H1 (cell line): ENCODE measurements at regions not wholly inside any gene's neighbourhood (a gene's known extent, or its start where the extent isn't known, plus 50 kb on each side); places are given as distances from the start of the nearest gene placed in this dataset.

Experiments
- CTCF ChIA-PET: fragments of 300-600 bp; sonication (Branson Sonifier 250); formaldehyde crosslinking; loops from one replicate; lab custom pipeline; 2021; ENCODE audit not compliant: partially characterized antibody; lab: Charles Lee
- POLR2A ChIA-PET: fragments of 300-600 bp; sonication (Branson Sonifier 250); formaldehyde crosslinking; loops from one replicate; lab custom pipeline; 2021; ENCODE audit warnings: inconsistent platforms; ENCODE audit not compliant: partially characterized antibody; lab: Charles Lee
- DNase-seq, 2 experiments: peaks; one replicate each; pipeline versions ENCODE4 v3.0.0 to v3.0.0-alpha.2; 2010 to 2022; ENCODE audit warnings: low spot score in 2 of 2, low read depth in 1 of 2, mixed read lengths in 1 of 2
- FAIRE-seq: peaks from 2 replicates; lab custom pipeline; 2011; peaks lifted over from hg19 to GRCh38; lab: Jason Lieb, UNC
- H2AFZ ChIP-seq: 2 replicates; pipeline ENCODE4 v1.8.1; 2012; ENCODE audit warnings: low read length, inconsistent platforms
- H2AK5ac ChIP-seq: 2 replicates; pipeline ENCODE4 v1.6.1; 2013; ENCODE audit warnings: low read depth, low read length
- H2BK120ac ChIP-seq: replicated peaks from 2 replicates; pipeline ENCODE3; 2013; ENCODE audit warnings: low read depth, low read length, inconsistent platforms
- H2BK12ac ChIP-seq: 2 replicates; pipeline ENCODE4 v1.6.1; 2013; ENCODE audit warnings: low read depth, low read length
- H2BK15ac ChIP-seq: 2 replicates; pipeline ENCODE4 v1.6.1; 2013; ENCODE audit warnings: low read length
- H2BK20ac ChIP-seq: 2 replicates; pipeline ENCODE4 v1.6.1; 2013; ENCODE audit warnings: low read length
- H2BK5ac ChIP-seq: 2 replicates; pipeline ENCODE4 v1.6.1; 2013; ENCODE audit warnings: low read depth, low read length
- H3K14ac ChIP-seq: 2 replicates; pipeline ENCODE4 v1.6.1; 2013; ENCODE audit warnings: inconsistent platforms; ENCODE audit not compliant: insufficient read length
- H3K18ac ChIP-seq: 2 replicates; pipeline ENCODE4 v1.6.1; 2013; ENCODE audit warnings: low read length; ENCODE audit errors: extremely low read depth
- H3K23ac ChIP-seq: 2 replicates; pipeline ENCODE4 v1.6.1; 2013; ENCODE audit warnings: inconsistent platforms; ENCODE audit not compliant: insufficient read length
- H3K23me2 ChIP-seq: 2 replicates; pipeline ENCODE4 v1.6.1; 2013; ENCODE audit warnings: low read depth, low read length
- H3K27ac ChIP-seq: 2 replicates; pipeline ENCODE4 v1.6.1; 2011; ENCODE audit warnings: low read depth, low read length, inconsistent platforms
- H3K27me3 ChIP-seq, 4 experiments: replicated peaks in 1 of 4; 1 replicate in 1 of 4; 2 replicates in 3 of 4; pipeline versions ENCODE4 v1.6.1 to v1.8.1; 2011 to 2013; ENCODE audit warnings: low read length in 3 of 4, mild to moderate bottlenecking in 3 of 4, inconsistent platforms in 2 of 4, mixed read lengths in 2 of 4, moderate library complexity in 1 of 4; ENCODE audit not compliant: control insufficient read depth in 3 of 4, insufficient read depth in 3 of 4; ENCODE audit errors: extremely low read depth in 1 of 4
- H3K36me3 ChIP-seq, 4 experiments: 2 replicates each; pipeline versions ENCODE4 v1.6.1 to v1.8.1; 2011 to 2013; ENCODE audit warnings: mild to moderate bottlenecking in 4 of 4, low read length in 3 of 4, moderate library complexity in 2 of 4, control low read depth in 1 of 4, inconsistent platforms in 1 of 4; ENCODE audit not compliant: insufficient read depth in 4 of 4, control insufficient read depth in 2 of 4
- H3K4ac ChIP-seq: replicated peaks from 2 replicates; pipeline ENCODE3; 2013; ENCODE audit warnings: low read length, low read depth, mixed read lengths, inconsistent platforms; ENCODE audit not compliant: insufficient read length
- H3K4me1 ChIP-seq, 4 experiments: replicated peaks in 1 of 4; 1 replicate in 1 of 4; 2 replicates in 3 of 4; pipeline versions ENCODE4 v1.6.1 to v1.8.1; 2011 to 2013; ENCODE audit warnings: low read length in 3 of 4, inconsistent platforms in 2 of 4, mixed read lengths in 1 of 4; ENCODE audit not compliant: insufficient read depth in 4 of 4, control insufficient read depth in 3 of 4
- H3K4me2 ChIP-seq, 2 experiments: 2 replicates each; pipeline versions ENCODE4 v1.6.1 to v1.8.1; 2011 to 2013; ENCODE audit warnings: low read depth in 2 of 2, low read length in 2 of 2, control low read depth in 1 of 2, inconsistent platforms in 1 of 2, mild to moderate bottlenecking in 1 of 2; ENCODE audit not compliant: insufficient read depth in 1 of 2
- H3K4me3 ChIP-seq, 4 experiments: fragments of 200-600, 300-600 bp in 1 of 4; sonication (generic), shearing (Covaris generic), sonication (Bioruptor Twin) in 1 of 4; 2 replicates each; pipeline versions ENCODE4 v1.5.1 to v1.8.1; 2011 to 2016; ENCODE audit warnings: low read length in 4 of 4, low read depth in 3 of 4, control low read depth in 2 of 4, inconsistent platforms in 2 of 4, mild to moderate bottlenecking in 2 of 4, mixed read lengths in 1 of 4, moderate library complexity in 1 of 4; ENCODE audit not compliant: insufficient read depth in 2 of 4; ENCODE audit errors: extremely low read depth in 1 of 4
- H3K56ac ChIP-seq: replicated peaks from 2 replicates; pipeline ENCODE3; 2013; ENCODE audit warnings: low read depth, mild to moderate bottlenecking, mixed read lengths, low read length, inconsistent platforms; ENCODE audit not compliant: insufficient read length
- H3K79me1 ChIP-seq: 2 replicates; pipeline ENCODE4 v1.6.1; 2013; ENCODE audit warnings: low read depth, low read length, control low read depth
- H3K79me2 ChIP-seq, 2 experiments: 2 replicates each; pipeline versions ENCODE4 v1.6.1 to v1.8.1; 2012 to 2013; ENCODE audit warnings: low read length in 2 of 2, mild to moderate bottlenecking in 2 of 2, inconsistent platforms in 1 of 2; ENCODE audit not compliant: insufficient read depth in 2 of 2, control insufficient read depth in 1 of 2
- H3K9ac ChIP-seq, 4 experiments: replicated peaks in 1 of 4; 1 replicate in 1 of 4; 2 replicates in 3 of 4; pipeline versions ENCODE4 v1.6.1 to v1.8.1; 2011 to 2013; ENCODE audit warnings: low read depth in 3 of 4, low read length in 3 of 4, control low read depth in 2 of 4, mild to moderate bottlenecking in 2 of 4, moderate library complexity in 2 of 4, inconsistent platforms in 1 of 4; ENCODE audit errors: extremely low read depth in 1 of 4
- H3K9me3 ChIP-seq, 2 experiments: 2 replicates each; pipeline versions ENCODE4 v1.6.1 to v1.8.1; 2012 to 2013; ENCODE audit warnings: mild to moderate bottlenecking in 2 of 2, moderate library complexity in 2 of 2, control low read depth in 1 of 2, inconsistent platforms in 1 of 2, low read depth in 1 of 2, low read length in 1 of 2, mixed read lengths in 1 of 2; ENCODE audit not compliant: insufficient read depth in 2 of 2
- H4K20me1 ChIP-seq, 2 experiments: replicated peaks in 1 of 2; 2 replicates each; pipeline versions ENCODE3 to v1.8.1; 2011 to 2013; ENCODE audit warnings: inconsistent platforms in 2 of 2, low read length in 2 of 2, mild to moderate bottlenecking in 1 of 2; ENCODE audit not compliant: insufficient read depth in 2 of 2, control insufficient read depth in 1 of 2
- H4K5ac ChIP-seq: 2 replicates; pipeline ENCODE4 v1.6.1; 2013; ENCODE audit warnings: low read length, low read depth, mixed read lengths, inconsistent platforms; ENCODE audit not compliant: insufficient read length
- H4K8ac ChIP-seq: 2 replicates; pipeline ENCODE4 v1.8.0; 2013; ENCODE audit warnings: mild to moderate bottlenecking, moderate library complexity, low read length, inconsistent platforms; ENCODE audit not compliant: insufficient read depth; ENCODE audit errors: extremely low read depth
- H4K91ac ChIP-seq: replicated peaks from 2 replicates; pipeline ENCODE3; 2013; ENCODE audit warnings: low read length, mixed read lengths, inconsistent platforms; ENCODE audit not compliant: insufficient read length
- CEBPB ChIP-seq: IDR thresholded peaks from 2 replicates; pipeline ENCODE4 v1.6.1; 2012; ENCODE audit warnings: low read depth, low read length
- CHD2 ChIP-seq: IDR thresholded peaks from 2 replicates; pipeline ENCODE4 v1.6.1; 2012; ENCODE audit warnings: low read length, improper control_type of control experiment
- EGR1 ChIP-seq: IDR thresholded peaks from 2 replicates; pipeline ENCODE4 v1.6.1; 2011; ENCODE audit warnings: low read depth, low read length, borderline replicate concordance
- PHF8 ChIP-seq: fragments of 200-600 bp; sonication (generic); conservative IDR thresholded peaks from 2 replicates; pipeline ENCODE4 v1.7.1; 2012; ENCODE audit warnings: low read depth, mild to moderate bottlenecking, inconsistent platforms, low read length, moderate library complexity
- WGBS, 2 experiments: shearing (Covaris generic) in 1 of 2; methylation state at CpG; one replicate each; pipeline versions ENCODE4 v1.1.6 to v1.1.7; 2013 to 2015; ENCODE audit warnings: low lambda C conversion rate in 2 of 2, mixed read lengths in 2 of 2, inconsistent platforms in 1 of 2, low coverage in 1 of 2, missing lambda C conversion rate in 1 of 2; ENCODE audit not compliant: insufficient replicate concordance in 2 of 2, insufficient coverage in 1 of 2, insufficient read length in 1 of 2; ENCODE audit errors: extremely low coverage in 1 of 2, missing lambda C conversion rate in 1 of 2; 5-methylcytosine and 5-hydroxymethylcytosine counted together

GRCh38 chr18:10361660-10362059 is 92.8 kb upstream of the APCDD1 start:
- H4K91ac ChIP-seq: no peak overlapping the region
- WGBS, 2 experiments: 91% methylated on average over 2 of the region's 2 CpGs; no CpG with 5 or more reads in 1 of the 2 experiments
- ChIA-PET CTCF (interaction anchor here (0.6 kb wide), 1 partner anchor 1678 kb away, joined by 3 read pairs; no protein-coding TSS in a partner anchor), POLR2A (no interaction called here)
- H3K27me3 ChIP-seq: no peaks in the 10 kb centered on the region
- no peaks in the 10 kb centered on the region for H4K20me1 ChIP-seq
- H3K14ac ChIP-seq: no peak overlapping the region
- H3K4ac ChIP-seq: no peak overlapping the region
- no peaks in the 10 kb centered on the region for H3K36me3 ChIP-seq
- H2AK5ac ChIP-seq: no peak overlapping the region
- H3K4me3 ChIP-seq: no peak overlapping the region
- H2BK15ac ChIP-seq: no peak overlapping the region
- FAIRE-seq (no peak), DNase-seq (no peak)
- H3K9me3 ChIP-seq: peaks cover 0 to 3% of the 10 kb centered on the region in 2 experiments; a peak in 3 of 4 replicates
- no peaks in the 10 kb centered on the region for H3K4me1 ChIP-seq
- H2BK12ac ChIP-seq: no peak overlapping the region
- no peaks in the 10 kb centered on the region for H3K79me1 ChIP-seq
- no peaks in the 10 kb centered on the region for H3K79me2 ChIP-seq
- H3K23ac ChIP-seq: no peak overlapping the region
- H3K4me2 ChIP-seq: no peak overlapping the region
- no peak overlapping the region for H3K27ac ChIP-seq
- H2BK5ac ChIP-seq: no peak overlapping the region
- H4K8ac ChIP-seq: no peak overlapping the region
- no peak overlapping the region for H3K56ac ChIP-seq
- H4K5ac ChIP-seq: no peak overlapping the region
- no peaks in the 10 kb centered on the region for H3K23me2 ChIP-seq
- H2BK120ac ChIP-seq: no peak overlapping the region
- no peak overlapping the region for H3K18ac ChIP-seq
- no peak overlapping the region for H2BK20ac ChIP-seq
- H2AFZ ChIP-seq: no peak overlapping the region
- no peak overlapping the region for H3K9ac ChIP-seq
- TF ChIP-seq CEBPB (no peak), EGR1 (no peak), CHD2 (no peak), PHF8 (no peak)
